Stimulated activated effector memory CD8-positive, alpha-beta T cell treated with anti-CD3 and anti-CD28 coated beads, Interleukin-12 subunit alpha, Interleukin-12 subunit beta, amount 100 ng/mL, for 72 hours (primary cell): ENCODE measurements at regions not wholly inside any gene's neighbourhood (a gene's known extent, or its start where the extent isn't known, plus 50 kb on each side); places are given as distances from the start of the nearest gene placed in this dataset.

ENCODE experiments used
- ATAC-seq: fragments of 150-1000 bp; cut with Tn5 transposase; 2 replicates; pipeline ENCODE4 v1.10.0; 2021
- DNase-seq, 2 donors: peaks; one replicate each; pipeline ENCODE4 v3.0.0; 2021 to 2022; ENCODE audit warnings: low spot score in 2 of 2
- H3K27ac Mint-ChIP-seq: one replicate; pipeline ENCODE4 v1.8.0; 2022; ENCODE audit warnings: mild to moderate bottlenecking, mixed read lengths
- H3K36me3 Mint-ChIP-seq: one replicate; pipeline ENCODE4 v1.8.0; 2022; ENCODE audit warnings: mild to moderate bottlenecking, mixed read lengths
- H3K4me1 Mint-ChIP-seq: one replicate; pipeline ENCODE4 v1.8.0; 2022; ENCODE audit warnings: mixed read lengths
- H3K4me3 Mint-ChIP-seq: one replicate; pipeline ENCODE4 v1.8.0; 2022; ENCODE audit warnings: mild to moderate bottlenecking, mixed read lengths
- H3K9me3 Mint-ChIP-seq: one replicate; pipeline ENCODE4 v1.8.0; 2022; ENCODE audit warnings: mixed read lengths

DNA sequence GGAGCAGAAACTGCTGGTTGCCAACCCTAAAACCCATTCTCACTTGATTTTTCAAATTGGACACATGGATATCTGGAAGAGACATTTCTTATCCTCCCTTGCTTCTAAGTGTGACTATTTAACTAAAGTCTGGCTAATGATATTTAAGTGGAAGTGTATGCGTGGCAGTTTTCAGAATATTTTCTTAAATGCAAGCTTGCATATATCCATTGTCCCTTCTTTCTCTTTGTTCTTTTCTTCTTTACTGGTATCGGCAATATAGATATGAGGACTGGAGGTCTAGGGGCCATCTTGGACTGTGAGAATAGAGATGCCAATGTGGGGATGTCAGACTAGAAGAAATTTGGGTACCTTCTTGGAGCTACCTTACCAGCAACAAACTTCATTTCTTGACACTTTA, 364.3 kb upstream of the DPH6 start:
- H3K4me1 Mint-ChIP-seq, result no peaks in the 10 kb centered on the region
- peaks cover 8% of the 10 kb centered on the region for H3K9me3 Mint-ChIP-seq
- H3K36me3 Mint-ChIP-seq, result no peaks in the 10 kb centered on the region
- no peak overlapping the region for H3K4me3 Mint-ChIP-seq
- H3K27ac Mint-ChIP-seq, result no peak overlapping the region
- ATAC-seq (no peak), DNase-seq (no peak)

GRCh38 chr15:35911052-35911777, 365.2 kb upstream of the DPH6 start:
- Mint-ChIP-seq H3K36me3 (no peaks in the 10 kb centered on the region), H3K27ac (no peak overlapping the region), H3K9me3 (peaks cover 9% of the 10 kb centered on the region), H3K4me1 (no peaks in the 10 kb centered on the region), H3K4me3 (no peak overlapping the region)
- no peak for DNase-seq
- no peak for ATAC-seq

DNA sequence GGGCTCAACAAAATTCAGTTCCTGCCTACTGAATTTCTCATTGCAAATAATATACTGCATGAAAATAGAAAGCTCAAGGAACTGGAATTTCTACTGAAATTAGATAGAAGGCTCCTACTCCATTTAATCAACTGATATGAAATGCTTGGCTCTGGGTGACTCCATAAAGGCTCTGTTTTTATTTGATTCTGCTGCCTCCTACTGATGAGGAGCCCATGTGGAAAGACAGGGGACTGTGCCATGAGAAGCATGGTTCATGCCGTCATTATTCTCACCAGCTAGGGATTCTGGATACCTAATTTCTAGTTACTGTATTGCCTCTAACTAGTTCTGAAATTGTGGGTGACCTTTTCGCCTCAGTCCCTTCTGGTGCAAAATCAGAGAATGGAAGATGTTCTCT, 366.2 kb upstream of the DPH6 start:
- H3K36me3 Mint-ChIP-seq, result no peaks in the 10 kb centered on the region
- DNase-seq (no peak), ATAC-seq (no peak)
- peaks cover 9% of the 10 kb centered on the region for H3K9me3 Mint-ChIP-seq
- no peak overlapping the region for H3K27ac Mint-ChIP-seq
- H3K4me3 Mint-ChIP-seq, result no peak overlapping the region
- no peaks in the 10 kb centered on the region for H3K4me1 Mint-ChIP-seq

DNA sequence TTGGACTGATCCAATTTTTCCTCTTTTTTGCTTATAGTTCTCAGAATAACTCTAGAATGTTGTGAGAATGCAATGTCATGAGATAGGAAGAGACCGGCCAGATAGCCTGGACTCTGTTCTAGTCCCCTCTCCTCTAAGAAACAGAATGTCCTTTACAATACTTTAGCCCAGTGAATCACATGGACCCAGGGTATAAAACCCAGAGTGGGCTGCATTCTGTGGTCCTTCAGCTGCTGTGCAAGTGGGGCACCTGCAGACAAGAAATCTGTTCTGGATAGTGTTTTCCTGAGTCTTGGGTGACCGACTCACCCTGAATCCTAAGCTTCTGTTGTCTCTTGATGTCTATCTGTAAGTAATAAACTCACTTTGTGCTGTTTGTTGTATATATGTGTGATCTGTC, 368.6 kb upstream of the DPH6 start:
- no peak for DNase-seq
- no peaks in the 10 kb centered on the region for H3K4me1 Mint-ChIP-seq
- ATAC-seq, result no peak
- H3K9me3 Mint-ChIP-seq, result peaks cover 24% of the 10 kb centered on the region
- no peak overlapping the region for H3K27ac Mint-ChIP-seq
- H3K4me3 Mint-ChIP-seq, result no peak overlapping the region
- no peaks in the 10 kb centered on the region for H3K36me3 Mint-ChIP-seq

DNA sequence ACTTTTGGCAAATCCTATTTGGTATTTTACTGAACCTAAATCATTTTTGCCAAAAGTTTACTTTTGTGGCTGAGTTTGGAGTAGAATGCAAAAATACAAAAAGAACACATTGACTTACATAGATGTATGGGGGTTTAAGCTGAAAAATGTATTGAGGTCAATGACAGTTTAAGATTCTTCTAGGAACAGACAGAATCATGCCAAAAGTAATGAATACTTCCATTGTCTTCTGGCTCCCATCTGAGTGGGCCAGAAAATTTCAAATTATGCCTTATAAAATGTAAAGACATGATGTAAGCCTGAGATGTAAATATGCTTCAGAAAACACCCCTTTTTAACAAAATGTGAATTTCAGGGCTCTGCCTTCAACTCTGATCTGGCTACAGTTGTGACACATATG, 375.1 kb upstream of the DPH6 start:
- H3K9me3 Mint-ChIP-seq, result peaks cover 18% of the 10 kb centered on the region
- ATAC-seq, result no peak
- H3K4me3 Mint-ChIP-seq, result no peak overlapping the region
- no peak for DNase-seq
- H3K4me1 Mint-ChIP-seq, result no peaks in the 10 kb centered on the region
- H3K36me3 Mint-ChIP-seq, result no peaks in the 10 kb centered on the region
- no peak overlapping the region for H3K27ac Mint-ChIP-seq

GRCh38 chr15:35925275-35926006, 379.5 kb upstream of the DPH6 start:
- Mint-ChIP-seq H3K27ac (no peak overlapping the region), H3K9me3 (peaks cover 6% of the 10 kb centered on the region), H3K4me3 (no peak overlapping the region), H3K4me1 (no peaks in the 10 kb centered on the region), H3K36me3 (no peaks in the 10 kb centered on the region)
- no peak for ATAC-seq
- DNase-seq, result no peak

GRCh38 chr15:35926007-35926380, 380.0 kb upstream of the DPH6 start:
- no peak for DNase-seq

GRCh38 chr15:35928847-35929246, 382.9 kb upstream of the DPH6 start:
- DNase-seq (no peak), ATAC-seq (peak; percentile 24)
- H3K27ac Mint-ChIP-seq, result no peak overlapping the region
- no peaks in the 10 kb centered on the region for H3K4me1 Mint-ChIP-seq
- no peak overlapping the region for H3K4me3 Mint-ChIP-seq
- H3K36me3 Mint-ChIP-seq, result no peaks in the 10 kb centered on the region
- peaks cover 6% of the 10 kb centered on the region for H3K9me3 Mint-ChIP-seq

More at GRCh38 chr15:35926007-35926380, 380.0 kb upstream of the DPH6 start:
- Mint-ChIP-seq H3K27ac (no peak overlapping the region), H3K4me3 (no peak overlapping the region), H3K9me3 (peaks cover 6% of the 10 kb centered on the region), H3K36me3 (no peaks in the 10 kb centered on the region), H3K4me1 (no peaks in the 10 kb centered on the region)
- ATAC-seq, result no peak

DNA sequence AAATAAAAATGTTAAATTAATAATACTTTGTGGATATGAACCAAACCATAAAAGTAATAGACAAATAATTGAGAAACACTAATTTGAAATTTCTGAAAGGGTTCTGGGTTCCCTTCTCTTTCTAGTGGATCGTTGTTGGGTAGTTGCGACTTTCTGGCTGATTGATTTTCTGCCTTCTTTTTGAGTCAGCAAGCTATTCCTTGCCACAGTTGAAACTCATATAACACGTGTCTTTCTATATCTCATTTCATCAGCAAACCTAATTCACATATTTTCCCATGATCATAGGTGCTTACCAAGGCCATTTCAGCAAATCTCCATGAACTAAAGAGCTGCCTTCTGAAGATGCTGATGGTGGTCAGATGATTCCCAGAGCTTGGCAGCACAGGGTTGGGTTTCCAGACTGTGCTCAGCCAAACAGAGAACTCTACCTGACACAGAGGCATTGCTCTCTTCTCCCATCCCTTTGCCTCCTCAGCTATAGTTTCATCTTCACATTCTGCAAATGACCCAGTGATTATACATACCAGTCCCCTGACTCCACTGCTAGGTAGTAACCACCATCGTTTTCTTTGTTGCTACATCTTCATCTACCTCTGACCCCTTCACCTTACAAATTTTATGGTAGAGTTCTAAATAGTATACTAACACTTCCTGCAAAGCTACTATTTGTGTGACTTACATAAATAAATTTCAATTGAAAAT, 383.9 kb upstream of the DPH6 start:
- Mint-ChIP-seq H3K27ac (no peak overlapping the region), H3K9me3 (peaks cover 6% of the 10 kb centered on the region), H3K4me1 (no peaks in the 10 kb centered on the region), H3K4me3 (no peak overlapping the region), H3K36me3 (no peaks in the 10 kb centered on the region)
- DNase-seq (no peak), ATAC-seq (no peak)

- Mint-ChIP-seq H3K9me3 (peaks cover 2% of the 10 kb centered on the region), H3K4me1 (no peaks in the 10 kb centered on the region), H3K27ac (no peak overlapping the region), H3K36me3 (no peaks in the 10 kb centered on the region), H3K4me3 (no peak overlapping the region)
- DNase-seq, result no peak
- ATAC-seq, result no peak
These were observed 385.9 kb upstream of the DPH6 start for GRCh38 chr15:35931799-35932341.

DNA sequence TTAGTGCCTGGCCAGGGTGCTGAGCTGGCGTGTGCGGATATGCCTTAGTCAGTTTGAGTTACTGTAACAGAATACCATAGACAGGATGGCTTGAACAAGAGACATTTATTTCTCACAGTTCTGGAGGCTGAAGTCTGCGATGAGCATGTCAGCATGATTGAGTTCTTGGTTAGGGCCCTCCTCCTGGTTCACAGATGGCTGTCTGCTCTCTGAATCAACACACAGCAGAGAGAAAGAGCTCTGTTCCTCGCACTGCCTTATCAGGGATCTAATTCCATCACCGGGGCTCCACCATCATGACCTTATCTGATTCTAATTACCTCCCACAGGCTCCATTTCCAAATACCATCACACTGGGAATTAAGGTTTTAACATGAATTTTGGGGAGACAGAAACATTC, 386.6 kb upstream of the DPH6 start:
- H3K27ac Mint-ChIP-seq, result no peak overlapping the region
- peaks cover 2% of the 10 kb centered on the region for H3K9me3 Mint-ChIP-seq
- no peak for ATAC-seq
- no peak for DNase-seq
- no peaks in the 10 kb centered on the region for H3K4me1 Mint-ChIP-seq
- no peaks in the 10 kb centered on the region for H3K36me3 Mint-ChIP-seq
- no peak overlapping the region for H3K4me3 Mint-ChIP-seq

- Mint-ChIP-seq H3K36me3 (no peaks in the 10 kb centered on the region), H3K4me1 (no peaks in the 10 kb centered on the region), H3K4me3 (no peak overlapping the region), H3K9me3 (no peaks in the 10 kb centered on the region), H3K27ac (no peak overlapping the region)
- DNase-seq (no peak), ATAC-seq (no peak)
These were observed 387.6 kb upstream of the DPH6 start for GRCh38 chr15:35933531-35933930.

GRCh38 chr15:35934383-35935049, 388.6 kb upstream of the DPH6 start:
- H3K9me3 Mint-ChIP-seq, result peaks cover 2% of the 10 kb centered on the region
- H3K4me1 Mint-ChIP-seq, result no peaks in the 10 kb centered on the region
- ATAC-seq, result no peak
- H3K27ac Mint-ChIP-seq, result no peak overlapping the region
- H3K36me3 Mint-ChIP-seq, result no peaks in the 10 kb centered on the region
- no peak for DNase-seq
- no peak overlapping the region for H3K4me3 Mint-ChIP-seq

- H3K4me1 Mint-ChIP-seq, result no peaks in the 10 kb centered on the region
- H3K9me3 Mint-ChIP-seq, result peaks cover 2% of the 10 kb centered on the region
- H3K27ac Mint-ChIP-seq, result no peak overlapping the region
These were observed 390.3 kb upstream of the DPH6 start for GRCh38 chr15:35936284-35936683.

DNA sequence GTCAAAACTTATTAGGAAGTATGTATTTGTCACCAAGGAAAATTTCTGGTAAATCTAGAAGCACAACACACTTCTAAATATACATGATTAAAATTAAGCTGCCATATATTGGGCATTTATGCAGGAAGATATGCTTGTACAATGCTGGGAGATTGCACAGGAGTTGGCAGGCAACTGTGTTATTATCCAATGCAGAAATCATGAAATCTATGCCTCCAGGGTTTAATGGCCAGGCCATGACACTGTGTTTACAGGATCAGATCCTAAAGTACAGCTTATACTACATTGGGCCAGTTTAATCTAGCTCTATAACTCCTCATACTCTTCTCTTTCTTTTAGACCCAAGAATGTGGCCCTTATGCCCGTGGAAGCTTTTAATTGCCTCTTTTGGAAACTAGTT, 391.4 kb upstream of the DPH6 start:
- H3K4me3 Mint-ChIP-seq, result no peak overlapping the region
- no peak for DNase-seq
- H3K36me3 Mint-ChIP-seq, result no peaks in the 10 kb centered on the region
- H3K27ac Mint-ChIP-seq, result no peak overlapping the region
- no peaks in the 10 kb centered on the region for H3K4me1 Mint-ChIP-seq
- ATAC-seq, result no peak
- H3K9me3 Mint-ChIP-seq, result peaks cover 2% of the 10 kb centered on the region

More at GRCh38 chr15:35936284-35936683, 390.3 kb upstream of the DPH6 start:
- DNase-seq, result no peak
- H3K36me3 Mint-ChIP-seq, result no peaks in the 10 kb centered on the region
- H3K4me3 Mint-ChIP-seq, result no peak overlapping the region
- no peak for ATAC-seq
